ENCODE measurements at regions not wholly inside any gene's neighbourhood (a gene's known extent, or its start where the extent isn't known, plus 50 kb on each side); places are given as distances from the start of the nearest gene placed in this dataset.

DNA sequence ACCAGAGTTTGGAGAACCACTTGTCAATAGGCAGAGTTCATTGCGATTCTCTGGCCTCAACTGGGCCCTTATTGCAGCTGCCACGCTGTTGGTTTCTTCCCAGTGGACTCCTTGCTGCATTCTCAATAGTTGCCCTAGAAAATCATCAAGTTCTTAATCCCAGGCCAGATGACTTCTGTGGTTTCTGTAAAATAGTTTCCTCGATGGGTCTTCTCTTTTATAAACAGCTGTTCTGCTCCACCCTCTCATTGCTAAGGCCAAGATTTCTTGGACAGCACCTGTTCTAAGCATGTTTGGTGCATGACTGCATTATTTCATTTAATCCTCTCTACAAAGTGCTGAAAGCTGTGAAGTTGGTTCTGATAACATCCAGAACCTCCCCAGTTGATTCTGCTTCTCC is 131.0 kb downstream of the BCL2L11 start:
- DNase-seq (ENCODE audit: low read depth, low spot score) (no peak), FAIRE-seq (no peak)
- BruUV-seq (replicated peaks): no TSS peak
- intact Hi-C loops (cut with micrococcal nuclease): no loop called here
- Histone ChIP-seq H3K4me3 (replicated peaks in 1 of 3; ENCODE audit: insufficient read depth in 1 of 3, low read depth in 1 of 3, low read length in 3 of 3) (no peak overlapping the region), H3K9me3 (replicated peaks; ENCODE audit: control insufficient read depth, insufficient read depth, low read length) (no peaks in the 10 kb centered on the region), H3K36me3 (ENCODE audit: control insufficient read depth in 2 of 2, extremely low read depth in 1 of 2, insufficient read depth in 2 of 2, low read length in 2 of 2) (no peaks in the 10 kb centered on the region), H3K79me2 (ENCODE audit: control insufficient read depth, insufficient read depth, low read length) (peaks cover 12% of the 10 kb centered on the region), H3K4me2 (ENCODE audit: insufficient read depth, low read length) (no peak overlapping the region), H3K9me1 (replicated peaks; ENCODE audit: control insufficient read depth, extremely low read depth, insufficient read depth, low read length) (no peaks in the 10 kb centered on the region), H3K27ac (ENCODE audit: insufficient read depth, low read depth, low read length) (no peak overlapping the region), H3K4me1 (ENCODE audit: control insufficient read depth, extremely low read depth, insufficient read depth, low read length) (no peaks in the 10 kb centered on the region), H3K27me3 (ENCODE audit: control insufficient read depth in 2 of 2, insufficient read depth in 2 of 2, low read length in 2 of 2) (no peaks in the 10 kb centered on the region), H2AFZ (ENCODE audit: low read depth, low read length) (no peak overlapping the region), H3K9ac (replicated peaks; ENCODE audit: extremely low read depth, insufficient read depth, low read length) (no peak overlapping the region), H4K20me1 (replicated peaks; ENCODE audit: control insufficient read depth, extremely low read depth, insufficient read depth, low read length) (peaks cover 2% of the 10 kb centered on the region)
- CTCF ChIA-PET: no interaction called here
- POLR2A ChIA-PET: interaction anchor here (0.5 kb wide), 1 partner anchor 110 kb away, joined by 3 read pairs; no protein-coding TSS in a partner anchor
- TF ChIP-seq GATA2 (IDR thresholded peaks at IDR 0.05; ENCODE audit: insufficient read depth, insufficient read length, low read depth, low read length) (no peak), EZH2 (IDR thresholded peaks at IDR 0.05; ENCODE audit: borderline replicate concordance, low read depth, low read length, severe bottlenecking) (no peak), POLR2AphosphoS5 (IDR thresholded peaks at IDR 0.05; ENCODE audit: insufficient read depth, low read depth, low read length) (no peak), FOS (IDR thresholded peaks at IDR 0.05; ENCODE audit: borderline replicate concordance, insufficient read depth, low read length) (no peak), JUN (IDR thresholded peaks at IDR 0.05; ENCODE audit: borderline replicate concordance, insufficient read depth, insufficient read length, low read depth) (no peak)
- TF ChIP-seq, protein P1, sequence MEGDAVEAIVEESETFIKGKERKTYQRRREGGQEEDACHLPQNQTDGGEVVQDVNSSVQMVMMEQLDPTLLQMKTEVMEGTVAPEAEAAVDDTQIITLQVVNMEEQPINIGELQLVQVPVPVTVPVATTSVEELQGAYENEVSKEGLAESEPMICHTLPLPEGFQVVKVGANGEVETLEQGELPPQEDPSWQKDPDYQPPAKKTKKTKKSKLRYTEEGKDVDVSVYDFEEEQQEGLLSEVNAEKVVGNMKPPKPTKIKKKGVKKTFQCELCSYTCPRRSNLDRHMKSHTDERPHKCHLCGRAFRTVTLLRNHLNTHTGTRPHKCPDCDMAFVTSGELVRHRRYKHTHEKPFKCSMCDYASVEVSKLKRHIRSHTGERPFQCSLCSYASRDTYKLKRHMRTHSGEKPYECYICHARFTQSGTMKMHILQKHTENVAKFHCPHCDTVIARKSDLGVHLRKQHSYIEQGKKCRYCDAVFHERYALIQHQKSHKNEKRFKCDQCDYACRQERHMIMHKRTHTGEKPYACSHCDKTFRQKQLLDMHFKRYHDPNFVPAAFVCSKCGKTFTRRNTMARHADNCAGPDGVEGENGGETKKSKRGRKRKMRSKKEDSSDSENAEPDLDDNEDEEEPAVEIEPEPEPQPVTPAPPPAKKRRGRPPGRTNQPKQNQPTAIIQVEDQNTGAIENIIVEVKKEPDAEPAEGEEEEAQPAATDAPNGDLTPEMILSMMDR (IDR thresholded peaks at IDR 0.05; ENCODE audit: extremely low read depth in 1 of 2, insufficient read depth in 1 of 2, low read depth in 1 of 2, low read length in 2 of 2): no peak
- TF ChIP-seq, protein P2, sequence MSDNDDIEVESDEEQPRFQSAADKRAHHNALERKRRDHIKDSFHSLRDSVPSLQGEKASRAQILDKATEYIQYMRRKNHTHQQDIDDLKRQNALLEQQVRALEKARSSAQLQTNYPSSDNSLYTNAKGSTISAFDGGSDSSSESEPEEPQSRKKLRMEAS (IDR thresholded peaks at IDR 0.05; ENCODE audit: insufficient read depth, insufficient read length): no peak
- dilution Hi-C loops (cut with MboI; ENCODE audit: extremely low pct_ligation_motif_present, low sequenced_read_pairs): no loop called here
